Embryonic facial prominence (tissue), 1 donor: ENCODE measurements at regions not wholly inside any gene's neighbourhood (a gene's known extent, or its start where the extent isn't known, plus 50 kb on each side); places are given as distances from the start of the nearest gene placed in this dataset.

Source experiments
- DNase-seq: peaks from one replicate; pipeline ENCODE4 v3.0.0-alpha.2; 2016; ENCODE audit errors: extremely low spot score

GRCh38 chr17:51548125-51548524 lies 287.8 kb downstream of the UTP18 start:
- DNase-seq: no peak

- DNase-seq: no peak
These were observed 294.8 kb downstream of the UTP18 start for GRCh38 chr17:51555153-51555552.

- DNase-seq: no peak
These were observed 299.4 kb downstream of the UTP18 start for GRCh38 chr17:51559778-51560177.

GRCh38 chr17:51560398-51560797 lies 300.1 kb downstream of the UTP18 start:
- no peak for DNase-seq

- DNase-seq: no peak
These were observed 303.6 kb downstream of the UTP18 start for GRCh38 chr17:51563961-51564360.

- no peak for DNase-seq
These were observed 311.8 kb downstream of the UTP18 start for GRCh38 chr17:51572115-51572514.
